Caco-2 (cell line): ENCODE measurements at regions not wholly inside any gene's neighbourhood (a gene's known extent, or its start where the extent isn't known, plus 50 kb on each side); places are given as distances from the start of the nearest gene placed in this dataset.
A peak's percentile ranks its signal among the peaks of the same experiment; 100 is the strongest.
"Not testable (repeated sequence)": the region's sequence is repeated elsewhere in the genome, so short reads cannot be mapped to it uniquely, and the experiment has no call there.

Experiments
- BruUV-seq: library from RNA; stranded (reverse); fragments of 400-500 nt; replicated peaks from 2 replicates; lab custom pipeline; 2021; lab: Mats Ljungman, UMichigan
- CTCF ChIA-PET: fragments of 300-600 bp; sonication (Branson Sonifier 250); formaldehyde crosslinking; loops from one replicate; lab custom pipeline; 2022; ENCODE audit warnings: antibody characterized with exemption; lab: Charles Lee
- POLR2A ChIA-PET: fragments of 300-600 bp; sonication (Branson Sonifier 250); formaldehyde crosslinking; loops from one replicate; lab custom pipeline; 2022; ENCODE audit warnings: antibody characterized with exemption; lab: Charles Lee
- DNase-seq, 2 experiments: peaks; one replicate each; pipeline versions ENCODE4 v3.0.0 to v3.0.0-alpha.2; 2020 to 2022
- H3K27me3 ChIP-seq: replicated peaks from 2 replicates; pipeline ENCODE4 v1.6.0; 2011; ENCODE audit warnings: low read length; ENCODE audit not compliant: control insufficient read depth, insufficient read depth
- H3K36me3 ChIP-seq: 2 replicates; pipeline ENCODE4 v1.5.1; 2011; ENCODE audit warnings: low read length; ENCODE audit not compliant: control insufficient read depth, insufficient read depth
- H3K4me1 ChIP-seq: fragments of 250-450 bp; sonication (Bioruptor Pico); 2 replicates; pipeline ENCODE4 v1.5.1; 2020; ENCODE audit warnings: mild to moderate bottlenecking
- H3K4me3 ChIP-seq: 2 replicates; pipeline ENCODE4 v1.5.1; 2011; ENCODE audit warnings: low read depth, mild to moderate bottlenecking, control low read depth, low read length
- H3K9me3 ChIP-seq: fragments of 250-450 bp; sonication (Bioruptor Pico); 2 replicates; pipeline ENCODE4 v1.5.1; 2020; ENCODE audit warnings: mild to moderate bottlenecking, moderate library complexity
- H3K27ac Mint-ChIP-seq: one replicate; pipeline ENCODE4 v1.8.0; 2022; ENCODE audit warnings: mixed read lengths; ENCODE audit not compliant: unreplicated experiment
- H3K27me3 Mint-ChIP-seq: one replicate; pipeline ENCODE4 v1.8.0; 2022; ENCODE audit warnings: mixed read lengths; ENCODE audit not compliant: insufficient read depth, unreplicated experiment
- H3K36me3 Mint-ChIP-seq: one replicate; pipeline ENCODE4 v1.8.0; 2022; ENCODE audit warnings: mild to moderate bottlenecking, mixed read lengths; ENCODE audit not compliant: insufficient read depth, unreplicated experiment
- H3K4me1 Mint-ChIP-seq: one replicate; pipeline ENCODE4 v1.8.0; 2022; ENCODE audit warnings: low read depth, mixed read lengths; ENCODE audit not compliant: unreplicated experiment
- H3K4me3 Mint-ChIP-seq: one replicate; pipeline ENCODE4 v1.8.0; 2022; ENCODE audit warnings: mild to moderate bottlenecking, moderate library complexity, mixed read lengths; ENCODE audit not compliant: unreplicated experiment
- H3K9me3 Mint-ChIP-seq: one replicate; pipeline ENCODE4 v1.8.0; 2022; ENCODE audit warnings: mixed read lengths; ENCODE audit not compliant: unreplicated experiment
- CTCF ChIP-seq, 2 experiments: fragments of 200-600 bp in 1 of 2; IDR thresholded peaks; 1 replicate in 1 of 2; 2 replicates in 1 of 2; pipeline versions ENCODE4 v1.5.1 to v1.8.0; 2011 to 2022; ENCODE audit warnings: antibody characterized with exemption in 1 of 2, control low read depth in 1 of 2, inconsistent platforms in 1 of 2, low read depth in 1 of 2, low read length in 1 of 2, mild to moderate bottlenecking in 1 of 2, moderate library complexity in 1 of 2; ENCODE audit not compliant: insufficient read depth in 1 of 2, severe bottlenecking in 1 of 2, unreplicated experiment in 1 of 2
- intact Hi-C: fragments of 100-400 bp; cut with micrococcal nuclease; formaldehyde crosslinking; loops from one replicate; pipeline ENCODE4 v1.10.0; 2022; ENCODE audit not compliant: unreplicated experiment

DNA sequence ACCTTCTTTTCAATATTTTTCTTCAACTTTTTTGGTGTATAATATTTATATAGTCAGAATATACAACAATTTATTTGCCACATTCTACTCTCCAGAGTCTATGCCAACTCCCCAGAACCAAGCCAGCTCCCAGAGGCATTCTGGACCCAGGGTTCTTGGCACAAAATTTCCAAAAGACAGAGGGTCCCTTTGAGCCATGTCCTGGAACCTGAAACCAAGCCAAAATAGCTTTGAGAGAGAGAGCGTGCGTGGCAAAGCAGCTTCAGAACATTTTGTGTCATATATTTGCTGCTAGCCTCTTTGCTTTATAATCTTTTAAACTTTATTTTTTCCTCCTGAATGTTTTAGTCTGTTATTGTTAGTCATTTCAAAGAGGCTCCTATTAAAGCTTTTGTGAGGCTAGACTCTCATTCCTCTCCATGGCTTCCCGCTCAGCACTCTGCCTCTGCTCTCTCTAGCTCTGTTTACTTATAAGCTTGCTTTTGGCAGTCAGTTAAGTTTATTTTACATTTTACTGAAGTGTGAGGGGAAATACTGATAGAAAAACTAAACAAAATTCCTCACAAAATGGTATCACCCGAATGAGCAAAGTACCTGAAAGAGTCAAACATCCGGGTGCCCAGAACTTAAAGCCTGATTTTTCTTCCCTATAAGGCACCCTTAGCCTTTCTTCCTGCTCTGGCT, 605.1 kb upstream of the ID4 start:
- Mint-ChIP-seq H3K27me3 (no peaks in the 10 kb centered on the region), H3K4me1 (no peaks in the 10 kb centered on the region), H3K9me3 (no peaks in the 10 kb centered on the region), H3K27ac (no peak overlapping the region), H3K4me3 (no peak overlapping the region), H3K36me3 (no peaks in the 10 kb centered on the region)
- POLR2A ChIA-PET = no interaction called here
- no peaks in the 10 kb centered on the region for H3K36me3 ChIP-seq
- CTCF ChIA-PET = no interaction called here
- no peaks in the 10 kb centered on the region for H3K9me3 ChIP-seq
- no peak for DNase-seq
- H3K4me1 ChIP-seq = no peaks in the 10 kb centered on the region
- no peak overlapping the region for H3K4me3 ChIP-seq
- no peaks in the 10 kb centered on the region for H3K27me3 ChIP-seq
- no peak for TF ChIP-seq CTCF (IDR thresholded peaks at IDR 0.05; ENCODE audit: insufficient read depth in 1 of 2, low read depth in 1 of 2, low read length in 1 of 2, severe bottlenecking in 1 of 2, unreplicated experiment in 1 of 2)
- intact Hi-C loops = no loop called here
- no TSS peak for BruUV-seq

GRCh38 chr6:19245656-19246055, 591.5 kb upstream of the ID4 start:
- no peaks in the 10 kb centered on the region for H3K4me1 Mint-ChIP-seq
- no TSS peak for BruUV-seq
- no peak overlapping the region for H3K4me3 Mint-ChIP-seq
- no peak for TF ChIP-seq CTCF (IDR thresholded peaks at IDR 0.05; ENCODE audit: insufficient read depth in 1 of 2, low read depth in 1 of 2, low read length in 1 of 2, severe bottlenecking in 1 of 2, unreplicated experiment in 1 of 2)
- no peak overlapping the region for H3K4me3 ChIP-seq
- no peaks in the 10 kb centered on the region for H3K9me3 ChIP-seq
- peaks cover 4% of the 10 kb centered on the region for H3K27me3 Mint-ChIP-seq
- intact Hi-C loops = no loop called here
- ChIA-PET POLR2A (no interaction called here), CTCF (no interaction called here)
- no peak for DNase-seq
- no peaks in the 10 kb centered on the region for H3K36me3 Mint-ChIP-seq
- no peak overlapping the region for H3K27ac Mint-ChIP-seq
- H3K4me1 ChIP-seq = no peaks in the 10 kb centered on the region
- H3K9me3 Mint-ChIP-seq = peaks cover 19% of the 10 kb centered on the region
- H3K36me3 ChIP-seq = no peaks in the 10 kb centered on the region
- H3K27me3 ChIP-seq = no peaks in the 10 kb centered on the region

DNA sequence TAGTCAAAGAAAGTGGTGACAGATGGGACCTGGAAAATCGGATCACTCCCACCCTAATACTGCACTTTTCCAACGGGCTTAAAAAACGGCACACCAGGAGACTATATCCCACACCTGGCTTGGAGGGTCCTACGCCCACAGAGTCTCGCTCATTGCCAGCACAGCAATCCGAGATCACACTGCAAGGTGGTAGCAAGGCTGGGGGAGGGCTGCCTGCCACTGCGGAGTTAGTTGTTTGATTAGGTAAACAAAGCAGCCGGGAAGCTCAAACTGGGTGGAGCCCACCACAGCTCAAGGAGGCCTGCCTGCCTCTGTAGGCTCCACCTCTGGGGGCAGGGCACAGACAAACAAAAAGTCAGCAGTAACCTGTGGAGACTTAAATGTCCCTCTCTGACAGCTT, 590.0 kb upstream of the ID4 start:
- H3K27me3 Mint-ChIP-seq, H3K4me1 Mint-ChIP-seq, DNase-seq, H3K4me3 ChIP-seq, H3K4me1 ChIP-seq, POLR2A ChIA-PET, BruUV-seq, CTCF ChIA-PET, H3K27ac Mint-ChIP-seq, intact Hi-C loops, H3K27me3 ChIP-seq, H3K9me3 ChIP-seq, H3K36me3 Mint-ChIP-seq, H3K36me3 ChIP-seq: not testable (repeated sequence)
- H3K4me3 Mint-ChIP-seq = peak overlapping the region; percentile 60
- H3K9me3 Mint-ChIP-seq = peaks cover 19% of the 10 kb centered on the region

- DNase-seq, H3K4me3 ChIP-seq, H3K9me3 Mint-ChIP-seq, H3K27me3 ChIP-seq, H3K4me1 ChIP-seq, H3K36me3 ChIP-seq, H3K4me3 Mint-ChIP-seq, H3K27me3 Mint-ChIP-seq, H3K4me1 Mint-ChIP-seq, BruUV-seq, H3K36me3 Mint-ChIP-seq, CTCF ChIA-PET, H3K9me3 ChIP-seq, intact Hi-C loops, POLR2A ChIA-PET, H3K27ac Mint-ChIP-seq: not testable (repeated sequence)
These were observed 581.0 kb upstream of the ID4 start for GRCh38 chr6:19256123-19256522.
